Ectodermal cell (in vitro differentiated cells): ENCODE measurements at regions not wholly inside any gene's neighbourhood (a gene's known extent, or its start where the extent isn't known, plus 50 kb on each side); places are given as distances from the start of the nearest gene placed in this dataset.

ENCODE experiments used
- H3K27ac ChIP-seq: 2 replicates; pipeline ENCODE4 v1.7.0; 2013; ENCODE audit warnings: mild to moderate bottlenecking, low read depth, low read length; ENCODE audit not compliant: insufficient read depth, poor library complexity, severe bottlenecking
- H3K27me3 ChIP-seq: 2 replicates; pipeline ENCODE4 v1.7.0; 2013; ENCODE audit warnings: mild to moderate bottlenecking, low read length; ENCODE audit not compliant: insufficient read depth, control insufficient read depth, poor library complexity, severe bottlenecking
- H3K36me3 ChIP-seq: one replicate; pipeline ENCODE4 v1.7.0; 2013; ENCODE audit warnings: low read length; ENCODE audit not compliant: control insufficient read depth, insufficient read depth
- H3K4me1 ChIP-seq: one replicate; pipeline ENCODE4 v1.7.0; 2013; ENCODE audit warnings: low read length; ENCODE audit not compliant: control insufficient read depth, insufficient read depth
- H3K4me3 ChIP-seq: 2 replicates; pipeline ENCODE4 v1.7.0; 2013; ENCODE audit warnings: low read depth, low read length, control low read depth; ENCODE audit not compliant: insufficient read depth
- H3K9me3 ChIP-seq: 2 replicates; pipeline ENCODE4 v1.7.0; 2013; ENCODE audit warnings: mild to moderate bottlenecking, low read length, moderate library complexity; ENCODE audit not compliant: control insufficient read depth
- WGBS, 2 experiments: methylation state at CpG; one replicate each; pipeline ENCODE4 v1.1.7; 2013; ENCODE audit warnings: missing lambda C conversion rate in 2 of 2; 5-methylcytosine and 5-hydroxymethylcytosine counted together

GRCh38 chr3:73757536-73757935 is 132.8 kb upstream of the PDZRN3 start:
- H3K27me3 ChIP-seq, result no peaks in the 10 kb centered on the region
- no peaks in the 10 kb centered on the region for H3K4me1 ChIP-seq
- H3K27ac ChIP-seq, result no peak overlapping the region
- H3K36me3 ChIP-seq, result no peaks in the 10 kb centered on the region
- no peak overlapping the region for H3K4me3 ChIP-seq
- no peaks in the 10 kb centered on the region for H3K9me3 ChIP-seq
- WGBS, 2 experiments, result 89 to 92% methylated on average over 3 of the region's 3 CpGs

- no peaks in the 10 kb centered on the region for H3K27me3 ChIP-seq
- H3K4me1 ChIP-seq, result no peaks in the 10 kb centered on the region
- 96 to 98% methylated on average over 6 of the region's 6 CpGs for WGBS, 2 experiments
- no peak overlapping the region for H3K27ac ChIP-seq
- no peaks in the 10 kb centered on the region for H3K9me3 ChIP-seq
- no peak overlapping the region for H3K4me3 ChIP-seq
- no peaks in the 10 kb centered on the region for H3K36me3 ChIP-seq
Observed at GRCh38 chr3:73753985-73754384, 129.2 kb upstream of the PDZRN3 start.

GRCh38 chr3:73752338-73752737 is 127.6 kb upstream of the PDZRN3 start:
- H3K4me1 ChIP-seq, result no peaks in the 10 kb centered on the region
- no peaks in the 10 kb centered on the region for H3K9me3 ChIP-seq
- H3K27me3 ChIP-seq, result no peaks in the 10 kb centered on the region
- 91 to 97% methylated on average over 5 of the region's 5 CpGs for WGBS, 2 experiments
- no peaks in the 10 kb centered on the region for H3K36me3 ChIP-seq
- no peak overlapping the region for H3K4me3 ChIP-seq
- H3K27ac ChIP-seq, result no peak overlapping the region

GRCh38 chr3:73746623-73747022 is 121.9 kb upstream of the PDZRN3 start:
- Histone ChIP-seq H3K9me3 (no peaks in the 10 kb centered on the region), H3K4me3 (no peak overlapping the region), H3K4me1 (no peaks in the 10 kb centered on the region), H3K27me3 (no peaks in the 10 kb centered on the region), H3K36me3 (no peaks in the 10 kb centered on the region), H3K27ac (no peak overlapping the region)
- WGBS, 2 experiments, result 95% methylated on average over 9 of the region's 9 CpGs

- Histone ChIP-seq H3K27me3 (no peaks in the 10 kb centered on the region), H3K4me3 (no peak overlapping the region), H3K36me3 (no peaks in the 10 kb centered on the region), H3K9me3 (no peaks in the 10 kb centered on the region), H3K4me1 (no peaks in the 10 kb centered on the region), H3K27ac (no peak overlapping the region)
- 92 to 94% methylated on average over 9 of the region's 9 CpGs for WGBS, 2 experiments
Observed at GRCh38 chr3:73745526-73746191, 120.9 kb upstream of the PDZRN3 start.

- H3K27ac ChIP-seq, result no peak overlapping the region
- H3K36me3 ChIP-seq, result no peaks in the 10 kb centered on the region
- 91 to 95% methylated on average over 4 of the region's 4 CpGs for WGBS, 2 experiments
- no peak overlapping the region for H3K4me3 ChIP-seq
- no peaks in the 10 kb centered on the region for H3K9me3 ChIP-seq
- no peaks in the 10 kb centered on the region for H3K4me1 ChIP-seq
- H3K27me3 ChIP-seq, result no peaks in the 10 kb centered on the region
Observed at GRCh38 chr3:73743551-73743950, 118.8 kb upstream of the PDZRN3 start.

- WGBS, 2 experiments, result 67 to 74% methylated on average over 5 of the region's 5 CpGs
- Histone ChIP-seq H3K4me1 (no peaks in the 10 kb centered on the region), H3K9me3 (no peaks in the 10 kb centered on the region), H3K27me3 (no peaks in the 10 kb centered on the region), H3K36me3 (no peaks in the 10 kb centered on the region), H3K4me3 (no peak overlapping the region), H3K27ac (no peak overlapping the region)
Observed at GRCh38 chr3:73739791-73740453, 115.2 kb upstream of the PDZRN3 start.

- WGBS, 2 experiments, result 90 to 100% methylated on average over 1 of the region's 1 CpG
- no peaks in the 10 kb centered on the region for H3K27me3 ChIP-seq
Observed at GRCh38 chr3:73738711-73739110, 114.0 kb upstream of the PDZRN3 start.

GRCh38 chr3:73734211-73735089 is 109.7 kb upstream of the PDZRN3 start:
- Histone ChIP-seq H3K4me1 (peaks cover 7% of the 10 kb centered on the region), H3K27me3 (no peaks in the 10 kb centered on the region), H3K36me3 (no peaks in the 10 kb centered on the region), H3K4me3 (no peak overlapping the region), H3K27ac (no peak overlapping the region), H3K9me3 (no peaks in the 10 kb centered on the region)
- WGBS, 2 experiments, result 46 to 53% methylated on average over 1 to 2 of the region's 3 CpGs

More at GRCh38 chr3:73738711-73739110, 114.0 kb upstream of the PDZRN3 start:
- Histone ChIP-seq H3K36me3 (no peaks in the 10 kb centered on the region), H3K9me3 (no peaks in the 10 kb centered on the region), H3K4me3 (no peak overlapping the region), H3K27ac (no peak overlapping the region), H3K4me1 (no peaks in the 10 kb centered on the region)

GRCh38 chr3:73733746-73734145 is 109.0 kb upstream of the PDZRN3 start:
- WGBS, 2 experiments, result 93 to 95% methylated on average over 5 to 6 of the region's 6 CpGs
- no peaks in the 10 kb centered on the region for H3K36me3 ChIP-seq

More at GRCh38 chr3:73733746-73734145, 109.0 kb upstream of the PDZRN3 start:
- no peak overlapping the region for H3K4me3 ChIP-seq
- H3K4me1 ChIP-seq, result peaks cover 7% of the 10 kb centered on the region
- no peak overlapping the region for H3K27ac ChIP-seq
- no peaks in the 10 kb centered on the region for H3K27me3 ChIP-seq
- H3K9me3 ChIP-seq, result no peaks in the 10 kb centered on the region
